ENCODE measurements at regions not wholly inside any gene's neighbourhood (a gene's known extent, or its start where the extent isn't known, plus 50 kb on each side); places are given as distances from the start of the nearest gene placed in this dataset.

- no peaks in the 10 kb centered on the region for H3K27me3 Mint-ChIP-seq (ENCODE audit: low read depth)
- ATAC-seq, result peak; percentile 62
- H3K4me1 Mint-ChIP-seq, result peaks cover 59% of the 10 kb centered on the region
- TF ChIP-seq FOXP1 (CRISPR knock-in tag; IDR thresholded peaks at IDR 0.05; ENCODE audit: borderline replicate concordance) (no peak), ZNF138 (CRISPR knock-in tag; conservative IDR thresholded peaks at IDR 0.05) (no peak), GTF2I (CRISPR knock-in tag; conservative IDR thresholded peaks at IDR 0.05) (no peak), ZNF423 (CRISPR knock-in tag; IDR thresholded peaks at IDR 0.05) (no peak), JUN (CRISPR knock-in tag; IDR thresholded peaks at IDR 0.05) (no peak), ZNF671 (CRISPR knock-in tag; IDR thresholded peaks at IDR 0.05) (no peak), CBFB (CRISPR knock-in tag; IDR thresholded peaks at IDR 0.05; ENCODE audit: low read depth) (no peak)
- POLR2A ChIA-PET, result no interaction called here
- peak overlapping the region; percentile 25; the same call in 1 of the 2 replicates for H3K27ac Mint-ChIP-seq
- no peak overlapping the region for H3K4me3 Mint-ChIP-seq
- DNase-seq (ENCODE audit: low spot score), result no peak
- CTCF ChIA-PET, result interaction anchor here (0.7 kb wide), 2 partner anchors 603 to 738 kb away, joined by 3 to 4 read pairs; no protein-coding TSS in a partner anchor
- peaks cover 12% of the 10 kb centered on the region for H3K9me3 Mint-ChIP-seq
- H3K36me3 Mint-ChIP-seq, result no peaks in the 10 kb centered on the region
Observed at GRCh38 chr20:11274141-11274594, 600.4 kb upstream of the JAG1 start.

GRCh38 chr20:11275740-11276139 lies 601.9 kb upstream of the JAG1 start:
- TF ChIP-seq ZNF512 (CRISPR knock-in tag; IDR thresholded peaks at IDR 0.05; ENCODE audit: borderline replicate concordance) (peak; percentile 63), PREB (CRISPR knock-in tag; IDR thresholded peaks at IDR 0.05; ENCODE audit: borderline replicate concordance) (no peak)
- ChIA-PET CTCF (no interaction called here), POLR2A (no interaction called here)
- peaks cover 52% of the 10 kb centered on the region for H3K4me1 Mint-ChIP-seq
- no peak overlapping the region for H3K27ac Mint-ChIP-seq
- H3K36me3 Mint-ChIP-seq, result no peaks in the 10 kb centered on the region
- H3K4me3 Mint-ChIP-seq, result no peak overlapping the region
- no peak for ATAC-seq
- H3K27me3 Mint-ChIP-seq (ENCODE audit: low read depth), result no peaks in the 10 kb centered on the region
- H3K9me3 Mint-ChIP-seq, result peaks cover 16% of the 10 kb centered on the region
- no peak for DNase-seq (ENCODE audit: low spot score)

- ChIA-PET POLR2A (no interaction called here), CTCF (no interaction called here)
- Mint-ChIP-seq H3K27me3 (ENCODE audit: low read depth) (no peaks in the 10 kb centered on the region), H3K4me3 (no peak overlapping the region), H3K36me3 (no peaks in the 10 kb centered on the region), H3K4me1 (peaks cover 38% of the 10 kb centered on the region), H3K27ac (no peak overlapping the region), H3K9me3 (peaks cover 16% of the 10 kb centered on the region)
- DNase-seq (ENCODE audit: low spot score) (no peak), ATAC-seq (no peak)
- TF ChIP-seq ZNF219 (CRISPR knock-in tag; IDR thresholded peaks at IDR 0.05; ENCODE audit: borderline replicate concordance) (no peak), ZMAT4 (CRISPR knock-in tag; IDR thresholded peaks at IDR 0.05) (no peak), CTCF (IDR thresholded peaks at IDR 0.05) (no peak), HMGA2 (CRISPR knock-in tag; IDR thresholded peaks at IDR 0.05) (peak; percentile 94), MLX (CRISPR knock-in tag; IDR thresholded peaks at IDR 0.05) (no peak), NFYB (CRISPR knock-in tag; conservative IDR thresholded peaks at IDR 0.05; ENCODE audit: low read depth) (no peak)
Observed at GRCh38 chr20:11277170-11277569, 603.4 kb upstream of the JAG1 start.

- Mint-ChIP-seq H3K36me3 (no peaks in the 10 kb centered on the region), H3K4me1 (peaks cover 32% of the 10 kb centered on the region), H3K9me3 (peaks cover 16% of the 10 kb centered on the region), H3K27me3 (ENCODE audit: low read depth) (no peaks in the 10 kb centered on the region), H3K4me3 (no peak overlapping the region), H3K27ac (no peak overlapping the region)
- ATAC-seq (no peak), DNase-seq (ENCODE audit: low spot score) (no peak)
- CTCF ChIA-PET, result no interaction called here
- POLR2A ChIA-PET, result no interaction called here
- TF ChIP-seq ARID4B (CRISPR knock-in tag; IDR thresholded peaks at IDR 0.05; ENCODE audit: borderline replicate concordance), result no peak
- TF ChIP-seq E2F1 (CRISPR knock-in tag; IDR thresholded peaks at IDR 0.05), result no peak
- no peak for TF ChIP-seq SOX15 (CRISPR knock-in tag; IDR thresholded peaks at IDR 0.05)
- TF ChIP-seq MYBL2 (CRISPR knock-in tag; IDR thresholded peaks at IDR 0.05), result no peak
- no peak for TF ChIP-seq CBFB (CRISPR knock-in tag; IDR thresholded peaks at IDR 0.05; ENCODE audit: low read depth)
Observed at GRCh38 chr20:11277858-11278257, 604.1 kb upstream of the JAG1 start.
